Trophoblast cell (in vitro differentiated cells and primary cell): ENCODE measurements at regions not wholly inside any gene's neighbourhood (a gene's known extent, or its start where the extent isn't known, plus 50 kb on each side); places are given as distances from the start of the nearest gene placed in this dataset.

ENCODE experiments used
- DNase-seq, 2 donors: peaks; one replicate each; pipeline ENCODE4 v3.0.0-alpha.2; 2016
- H2AFZ ChIP-seq: 2 replicates; pipeline ENCODE4 v1.6.1; 2013; ENCODE audit warnings: low read length, moderate library complexity, mild to moderate bottlenecking; ENCODE audit not compliant: insufficient read depth, poor library complexity
- H2AK5ac ChIP-seq: 2 replicates; pipeline ENCODE4 v1.6.1; 2013; ENCODE audit warnings: mild to moderate bottlenecking, low read length
- H2BK120ac ChIP-seq: 2 replicates; pipeline ENCODE4 v1.6.1; 2013; ENCODE audit warnings: low read length, mild to moderate bottlenecking, moderate library complexity; ENCODE audit not compliant: insufficient read depth, poor library complexity
- H2BK12ac ChIP-seq: 2 replicates; pipeline ENCODE4 v1.6.1; 2013; ENCODE audit warnings: mild to moderate bottlenecking, low read length, moderate library complexity
- H2BK5ac ChIP-seq: 2 replicates; pipeline ENCODE4 v1.6.1; 2013; ENCODE audit warnings: low read length, low read depth, moderate library complexity, mild to moderate bottlenecking; ENCODE audit not compliant: poor library complexity
- H3K14ac ChIP-seq: 2 replicates; pipeline ENCODE4 v1.6.1; 2013; ENCODE audit warnings: mild to moderate bottlenecking, low read length
- H3K18ac ChIP-seq: 2 replicates; pipeline ENCODE4 v1.6.1; 2013; ENCODE audit warnings: mild to moderate bottlenecking, low read length
- H3K23ac ChIP-seq: 2 replicates; pipeline ENCODE4 v1.6.1; 2013; ENCODE audit warnings: low read length
- H3K27ac ChIP-seq: 2 replicates; pipeline ENCODE4 v1.5.1; 2013; ENCODE audit warnings: low read depth, mild to moderate bottlenecking, inconsistent platforms, low read length, moderate library complexity
- H3K27me3 ChIP-seq: 2 replicates; pipeline ENCODE4 v1.6.1; 2013; ENCODE audit warnings: inconsistent platforms, mild to moderate bottlenecking, low read length, moderate library complexity; ENCODE audit not compliant: insufficient read depth
- H3K36me3 ChIP-seq, 2 experiments: 1 replicate in 1 of 2; 2 replicates in 1 of 2; pipeline ENCODE4 v1.6.1; 2013; ENCODE audit warnings: low read length in 2 of 2, mild to moderate bottlenecking in 2 of 2, moderate library complexity in 1 of 2; ENCODE audit not compliant: insufficient read depth in 2 of 2, control insufficient read depth in 1 of 2
- H3K4ac ChIP-seq: 2 replicates; pipeline ENCODE4 v1.6.1; 2013; ENCODE audit warnings: low read depth, mild to moderate bottlenecking, low read length, moderate library complexity
- H3K4me1 ChIP-seq, 2 experiments: 1 replicate in 1 of 2; 2 replicates in 1 of 2; pipeline ENCODE4 v1.6.1; 2013; ENCODE audit warnings: low read length in 2 of 2, mild to moderate bottlenecking in 2 of 2, moderate library complexity in 1 of 2; ENCODE audit not compliant: insufficient read depth in 2 of 2, control insufficient read depth in 1 of 2
- H3K4me2 ChIP-seq: 2 replicates; pipeline ENCODE4 v1.6.1; 2013; ENCODE audit warnings: inconsistent platforms, mild to moderate bottlenecking, low read length, moderate library complexity
- H3K4me3 ChIP-seq: 2 replicates; pipeline ENCODE4 v1.5.1; 2013; ENCODE audit warnings: mild to moderate bottlenecking, low read depth, low read length, inconsistent platforms
- H3K79me1 ChIP-seq: one replicate; pipeline ENCODE4 v1.6.1; 2013; ENCODE audit warnings: low read length
- H3K79me2 ChIP-seq: 2 replicates; pipeline ENCODE4 v1.6.1; 2013; ENCODE audit warnings: low read length, mild to moderate bottlenecking; ENCODE audit not compliant: control insufficient read depth, insufficient read depth, poor library complexity
- H3K9ac ChIP-seq: 2 replicates; pipeline ENCODE4 v1.6.1; 2013; ENCODE audit warnings: mild to moderate bottlenecking, low read length
- H3K9me3 ChIP-seq: 2 replicates; pipeline ENCODE4 v1.6.1; 2013; ENCODE audit warnings: low read depth, mild to moderate bottlenecking, control low read depth, inconsistent platforms, low read length; ENCODE audit not compliant: insufficient read depth
- H4K12ac ChIP-seq: 2 replicates; pipeline ENCODE4 v1.6.1; 2013; ENCODE audit warnings: low read depth, mild to moderate bottlenecking, low read length, moderate library complexity
- H4K8ac ChIP-seq: 2 replicates; pipeline ENCODE4 v1.6.1; 2013; ENCODE audit warnings: low read depth, mild to moderate bottlenecking, low read length, moderate library complexity
- H4K91ac ChIP-seq: one replicate; pipeline ENCODE4 v1.6.1; 2013; ENCODE audit warnings: low read depth, mild to moderate bottlenecking, low read length, moderate library complexity
- WGBS: extraction: QIAGEN DNeasy Blood & Tissue Kit; methylation state at CpG from one replicate; pipeline ENCODE4 v1.1.7; 2013; ENCODE audit warnings: missing lambda C conversion rate; ENCODE audit not compliant: insufficient read length, insufficient coverage; ENCODE audit errors: extremely low coverage; 5-methylcytosine and 5-hydroxymethylcytosine counted together

- Histone ChIP-seq H4K12ac (no peak overlapping the region), H2AFZ (no peak overlapping the region), H3K4me2 (no peak overlapping the region), H2BK12ac (no peak overlapping the region), H3K36me3 (no peaks in the 10 kb centered on the region), H3K27me3 (no peaks in the 10 kb centered on the region), H2BK5ac (no peak overlapping the region), H3K23ac (no peak overlapping the region), H3K4ac (no peak overlapping the region), H3K79me1 (no peaks in the 10 kb centered on the region), H4K91ac (no peak overlapping the region), H3K9me3 (peaks cover 2% of the 10 kb centered on the region), H3K4me3 (no peak overlapping the region), H3K18ac (no peak overlapping the region), H2BK120ac (no peak overlapping the region), H3K4me1 (peaks cover 0 to 2% of the 10 kb centered on the region in 2 experiments), H3K79me2 (no peaks in the 10 kb centered on the region), H4K8ac (no peak overlapping the region), H2AK5ac (no peak overlapping the region), H3K14ac (no peak overlapping the region), H3K27ac (no peak overlapping the region), H3K9ac (no peak overlapping the region)
- WGBS: no CpG with 5 or more reads among the region's 7 CpGs
- no peak for DNase-seq
Measured at GRCh38 chr6:167464177-167464576, 139.3 kb downstream of the TTLL2 start.

GRCh38 chr6:167465482-167465881 is 140.6 kb downstream of the TTLL2 start:
- Histone ChIP-seq H3K14ac (no peak overlapping the region), H3K79me1 (no peaks in the 10 kb centered on the region), H2BK120ac (no peak overlapping the region), H4K12ac (no peak overlapping the region), H3K27me3 (no peaks in the 10 kb centered on the region), H2BK5ac (no peak overlapping the region), H3K4ac (no peak overlapping the region), H3K4me3 (no peak overlapping the region), H3K36me3 (no peaks in the 10 kb centered on the region), H3K4me2 (no peak overlapping the region), H3K23ac (no peak overlapping the region), H4K8ac (no peak overlapping the region), H3K4me1 (peaks cover 0 to 2% of the 10 kb centered on the region in 2 experiments), H2BK12ac (no peak overlapping the region), H3K9ac (no peak overlapping the region), H3K9me3 (peaks cover 2% of the 10 kb centered on the region), H3K18ac (no peak overlapping the region), H3K79me2 (no peaks in the 10 kb centered on the region), H4K91ac (no peak overlapping the region), H2AFZ (no peak overlapping the region), H2AK5ac (no peak overlapping the region), H3K27ac (no peak overlapping the region)
- WGBS: no CpG with 5 or more reads among the region's 5 CpGs
- DNase-seq: no peak

GRCh38 chr6:167467282-167467681 is 142.4 kb downstream of the TTLL2 start:
- H3K4me3 ChIP-seq: no peak overlapping the region
- H4K12ac ChIP-seq: no peak overlapping the region
- peaks cover 2% of the 10 kb centered on the region for H3K9me3 ChIP-seq
- H3K79me1 ChIP-seq: no peaks in the 10 kb centered on the region
- no peak overlapping the region for H2AK5ac ChIP-seq
- no peak overlapping the region for H2AFZ ChIP-seq
- no peak overlapping the region for H3K23ac ChIP-seq
- no peak overlapping the region for H3K27ac ChIP-seq
- H2BK5ac ChIP-seq: no peak overlapping the region
- no peak overlapping the region for H2BK120ac ChIP-seq
- no CpG with 5 or more reads among the region's 9 CpGs for WGBS
- no peak overlapping the region for H3K4me2 ChIP-seq
- DNase-seq: no peak
- H2BK12ac ChIP-seq: no peak overlapping the region
- H4K91ac ChIP-seq: no peak overlapping the region
- no peak overlapping the region for H3K18ac ChIP-seq
- H3K79me2 ChIP-seq: no peaks in the 10 kb centered on the region
- H3K9ac ChIP-seq: no peak overlapping the region
- no peak overlapping the region for H3K4ac ChIP-seq
- H3K27me3 ChIP-seq: no peaks in the 10 kb centered on the region
- no peak overlapping the region for H3K14ac ChIP-seq
- H3K4me1 ChIP-seq: peaks cover 0 to 2% of the 10 kb centered on the region in 2 experiments
- H4K8ac ChIP-seq: no peak overlapping the region
- no peaks in the 10 kb centered on the region for H3K36me3 ChIP-seq

GRCh38 chr6:167467793-167468431 is 143.0 kb downstream of the TTLL2 start:
- Histone ChIP-seq H3K9ac (no peak overlapping the region), H4K91ac (no peak overlapping the region), H3K79me1 (no peaks in the 10 kb centered on the region), H3K23ac (no peak overlapping the region), H3K4me3 (no peak overlapping the region), H3K27ac (no peak overlapping the region), H3K4me1 (peaks cover 0 to 4% of the 10 kb centered on the region in 2 experiments), H2BK12ac (no peak overlapping the region), H2BK120ac (no peak overlapping the region), H4K12ac (no peak overlapping the region), H3K4ac (no peak overlapping the region), H3K14ac (no peak overlapping the region), H3K4me2 (no peak overlapping the region), H3K36me3 (no peaks in the 10 kb centered on the region), H3K18ac (no peak overlapping the region), H2AK5ac (no peak overlapping the region), H3K79me2 (no peaks in the 10 kb centered on the region), H3K9me3 (peaks cover 2% of the 10 kb centered on the region), H2BK5ac (no peak overlapping the region), H3K27me3 (no peaks in the 10 kb centered on the region), H2AFZ (no peak overlapping the region), H4K8ac (no peak overlapping the region)
- no CpG with 5 or more reads among the region's 39 CpGs for WGBS
- peak in 1 of 2 donors; percentile 31 for DNase-seq
